ENCODE measurements at regions not wholly inside any gene's neighbourhood (a gene's known extent, or its start where the extent isn't known, plus 50 kb on each side); places are given as distances from the start of the nearest gene placed in this dataset.

DNA sequence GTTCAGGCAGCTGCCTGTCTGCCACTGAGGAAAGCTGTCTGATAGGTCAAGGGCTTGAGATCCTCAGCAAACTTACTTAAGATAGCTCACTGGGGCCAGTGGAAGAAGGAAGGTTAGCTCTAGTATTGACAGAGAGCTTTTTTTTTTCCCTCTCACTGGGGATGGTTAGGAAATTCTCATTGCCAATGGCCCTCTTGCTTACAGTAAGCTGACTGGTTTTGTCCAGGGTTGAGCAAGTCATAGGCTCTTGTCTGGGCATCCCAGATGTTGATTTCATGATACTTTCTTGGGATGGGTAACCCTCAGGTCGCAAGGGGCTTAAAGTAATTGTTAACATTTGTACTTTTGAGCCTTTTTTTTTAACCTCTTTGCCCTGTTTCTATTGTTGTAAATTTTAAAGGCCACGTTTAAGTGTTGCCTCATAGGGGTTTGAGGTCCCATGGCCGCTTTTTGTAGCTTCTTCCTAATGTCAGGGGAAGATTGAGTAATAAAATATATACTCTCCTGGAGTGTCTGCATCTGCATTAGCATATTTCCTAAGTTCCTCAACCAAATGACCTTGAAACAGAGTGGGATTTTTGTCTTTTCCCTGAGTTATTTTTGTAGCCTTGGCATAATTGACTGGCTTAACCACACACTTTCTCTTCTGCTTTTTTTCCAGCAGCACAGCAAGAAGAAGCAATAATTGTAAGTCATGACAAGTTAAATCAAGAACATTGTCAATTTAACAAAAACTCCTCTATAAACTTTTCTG is 716.0 kb downstream of the LRFN5 start (continued):
- no peak for TF ChIP-seq EZH2phosphoT487 (IDR thresholded peaks at IDR 0.05; ENCODE audit: borderline replicate concordance, low read depth)

- H3K9me3 ChIP-seq, result no peaks in the 10 kb centered on the region
- H3K27me3 ChIP-seq (ENCODE audit: insufficient read depth), result no peaks in the 10 kb centered on the region
- CTCF ChIA-PET, result no interaction called here
- POLR2A ChIA-PET, result no interaction called here
- no peaks in the 10 kb centered on the region for H3F3A ChIP-seq (replicated peaks; ENCODE audit: insufficient read depth)
- H4K20me1 ChIP-seq (ENCODE audit: insufficient read depth), result no peaks in the 10 kb centered on the region
- TF ChIP-seq FOXJ3 (CRISPR knock-in tag; IDR thresholded peaks at IDR 0.05), result no peak
- TF ChIP-seq RAD21 (IDR thresholded peaks at IDR 0.05; ENCODE audit: low read length), result no peak
- H3K9me2 ChIP-seq, result no peaks in the 10 kb centered on the region
- DNase-seq, result no peak
- H3K36me3 ChIP-seq (replicated peaks in 1 of 2; ENCODE audit: control insufficient read depth in 1 of 2, insufficient read depth in 2 of 2, low read length in 1 of 2), result no peaks in the 10 kb centered on the region
- no peaks in the 10 kb centered on the region for H3K79me2 ChIP-seq (ENCODE audit: insufficient read depth)
- no peaks in the 10 kb centered on the region for H3K4me1 ChIP-seq (ENCODE audit: control insufficient read depth in 1 of 2, insufficient read depth in 2 of 2, low read depth in 1 of 2, low read length in 1 of 2)
- no peak overlapping the region for H3K4me3 ChIP-seq (ENCODE audit: low read depth in 2 of 2, low read length in 1 of 2)
- no peak overlapping the region for H2AFZ ChIP-seq (ENCODE audit: low read depth)
- no peak overlapping the region for H3K4me2 ChIP-seq
- no peak overlapping the region for H3K27ac ChIP-seq (ENCODE audit: low read depth in 2 of 2, low read length in 1 of 2)
- H3K9ac ChIP-seq, result no peak overlapping the region
These were observed 713.3 kb downstream of the LRFN5 start for GRCh38 chr14:42319996-42320395.

GRCh38 chr14:42316693-42317092 is 710.0 kb downstream of the LRFN5 start:
- no peaks in the 10 kb centered on the region for H3K9me2 ChIP-seq
- H3K79me2 ChIP-seq (ENCODE audit: insufficient read depth), result no peaks in the 10 kb centered on the region
- H3K9me3 ChIP-seq, result no peaks in the 10 kb centered on the region
- no peak overlapping the region for H2AFZ ChIP-seq (ENCODE audit: low read depth)
- H3K9ac ChIP-seq, result no peak overlapping the region
- H3K27ac ChIP-seq (ENCODE audit: low read depth in 2 of 2, low read length in 1 of 2), result no peak overlapping the region
- H3K4me2 ChIP-seq, result no peak overlapping the region
- TF ChIP-seq JUND (IDR thresholded peaks at IDR 0.05), result no peak
- no peak for TF ChIP-seq RCOR1 (IDR thresholded peaks at IDR 0.05; ENCODE audit: low read length)
- TF ChIP-seq CTCF (IDR thresholded peaks at IDR 0.05), result no peak
- TF ChIP-seq NRF1 (IDR thresholded peaks at IDR 0.05; ENCODE audit: low read depth, low read length), result no peak
- TF ChIP-seq MXI1 (IDR thresholded peaks at IDR 0.05; ENCODE audit: low read depth, low read length), result no peak
- no peak for TF ChIP-seq ELF1 (IDR thresholded peaks at IDR 0.05)
- TF ChIP-seq SIN3A (IDR thresholded peaks at IDR 0.05; ENCODE audit: borderline replicate concordance, low read depth, low read length), result no peak
- no peak for TF ChIP-seq EZH2phosphoT487 (IDR thresholded peaks at IDR 0.05; ENCODE audit: borderline replicate concordance, low read depth)
- no peak for TF ChIP-seq GABPA (IDR thresholded peaks at IDR 0.05; ENCODE audit: low read depth)
- no peak for TF ChIP-seq POLR2AphosphoS5 (IDR thresholded peaks at IDR 0.05; ENCODE audit: low read depth, low read length)
- no peak for TF ChIP-seq FOXM1 (IDR thresholded peaks at IDR 0.05; ENCODE audit: low read depth)
- TF ChIP-seq, protein P1, sequence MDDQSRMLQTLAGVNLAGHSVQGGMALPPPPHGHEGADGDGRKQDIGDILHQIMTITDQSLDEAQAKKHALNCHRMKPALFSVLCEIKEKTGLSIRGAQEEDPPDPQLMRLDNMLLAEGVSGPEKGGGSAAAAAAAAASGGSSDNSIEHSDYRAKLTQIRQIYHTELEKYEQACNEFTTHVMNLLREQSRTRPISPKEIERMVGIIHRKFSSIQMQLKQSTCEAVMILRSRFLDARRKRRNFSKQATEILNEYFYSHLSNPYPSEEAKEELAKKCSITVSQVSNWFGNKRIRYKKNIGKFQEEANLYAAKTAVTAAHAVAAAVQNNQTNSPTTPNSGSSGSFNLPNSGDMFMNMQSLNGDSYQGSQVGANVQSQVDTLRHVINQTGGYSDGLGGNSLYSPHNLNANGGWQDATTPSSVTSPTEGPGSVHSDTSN (IDR thresholded peaks at IDR 0.05), result no peak
- no peak for TF ChIP-seq YY1 (IDR thresholded peaks at IDR 0.05; ENCODE audit: low read depth)
- TF ChIP-seq RAD21 (IDR thresholded peaks at IDR 0.05; ENCODE audit: low read length), result no peak
- TF ChIP-seq, protein P2, sequence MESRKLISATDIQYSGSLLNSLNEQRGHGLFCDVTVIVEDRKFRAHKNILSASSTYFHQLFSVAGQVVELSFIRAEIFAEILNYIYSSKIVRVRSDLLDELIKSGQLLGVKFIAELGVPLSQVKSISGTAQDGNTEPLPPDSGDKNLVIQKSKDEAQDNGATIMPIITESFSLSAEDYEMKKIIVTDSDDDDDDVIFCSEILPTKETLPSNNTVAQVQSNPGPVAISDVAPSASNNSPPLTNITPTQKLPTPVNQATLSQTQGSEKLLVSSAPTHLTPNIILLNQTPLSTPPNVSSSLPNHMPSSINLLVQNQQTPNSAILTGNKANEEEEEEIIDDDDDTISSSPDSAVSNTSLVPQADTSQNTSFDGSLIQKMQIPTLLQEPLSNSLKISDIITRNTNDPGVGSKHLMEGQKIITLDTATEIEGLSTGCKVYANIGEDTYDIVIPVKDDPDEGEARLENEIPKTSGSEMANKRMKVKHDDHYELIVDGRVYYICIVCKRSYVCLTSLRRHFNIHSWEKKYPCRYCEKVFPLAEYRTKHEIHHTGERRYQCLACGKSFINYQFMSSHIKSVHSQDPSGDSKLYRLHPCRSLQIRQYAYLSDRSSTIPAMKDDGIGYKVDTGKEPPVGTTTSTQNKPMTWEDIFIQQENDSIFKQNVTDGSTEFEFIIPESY (IDR thresholded peaks at IDR 0.05; ENCODE audit: borderline replicate concordance, low read depth), result no peak
- no peak for TF ChIP-seq USF2 (IDR thresholded peaks at IDR 0.05; ENCODE audit: borderline replicate concordance, low read depth, low read length)
- no peak for TF ChIP-seq MAX (IDR thresholded peaks at IDR 0.05; ENCODE audit: low read depth)
- no peak for TF ChIP-seq FOSL2 (IDR thresholded peaks at IDR 0.05; ENCODE audit: borderline replicate concordance, low read depth)
- no peak for DNase-seq
- ChIA-PET CTCF (no interaction called here), POLR2A (no interaction called here)
- no peaks in the 10 kb centered on the region for H3K36me3 ChIP-seq (replicated peaks in 1 of 2; ENCODE audit: control insufficient read depth in 1 of 2, insufficient read depth in 2 of 2, low read length in 1 of 2)
- H3K4me3 ChIP-seq (ENCODE audit: low read depth in 2 of 2, low read length in 1 of 2), result no peak overlapping the region
- no peaks in the 10 kb centered on the region for H3K4me1 ChIP-seq (ENCODE audit: control insufficient read depth in 1 of 2, insufficient read depth in 2 of 2, low read depth in 1 of 2, low read length in 1 of 2)
- H3K27me3 ChIP-seq (ENCODE audit: insufficient read depth), result no peaks in the 10 kb centered on the region
- no peaks in the 10 kb centered on the region for H3F3A ChIP-seq (replicated peaks; ENCODE audit: insufficient read depth)
- no peaks in the 10 kb centered on the region for H4K20me1 ChIP-seq (ENCODE audit: insufficient read depth)

All from SK-N-SH (cell line).